ENCODE measurements at regions not wholly inside any gene's neighbourhood (a gene's known extent, or its start where the extent isn't known, plus 50 kb on each side); places are given as distances from the start of the nearest gene placed in this dataset.
A peak's percentile ranks its signal among the peaks of the same experiment; 100 is the strongest.

DNA sequence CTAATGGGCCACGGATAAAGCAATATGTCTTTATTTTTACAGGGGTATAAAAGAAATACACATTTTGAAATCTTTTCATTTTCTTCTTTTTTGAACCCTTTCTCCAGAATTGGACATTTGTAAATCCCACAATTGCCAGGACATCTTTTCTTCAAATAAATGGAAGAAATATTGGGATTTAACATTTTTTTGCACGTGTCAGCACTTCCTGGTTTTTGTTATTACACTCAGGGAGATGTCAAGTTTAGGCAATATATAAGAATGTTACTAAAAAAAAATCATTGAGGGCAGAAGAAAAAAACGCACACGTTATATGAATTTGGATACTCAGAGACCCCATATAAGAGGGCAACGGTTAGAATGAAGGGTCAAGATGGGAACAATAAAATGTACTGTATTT lies 78.3 kb upstream of the TMCO5A start:
- DNase-seq (ENCODE audit: low read depth, low spot score) = no peak

DNA sequence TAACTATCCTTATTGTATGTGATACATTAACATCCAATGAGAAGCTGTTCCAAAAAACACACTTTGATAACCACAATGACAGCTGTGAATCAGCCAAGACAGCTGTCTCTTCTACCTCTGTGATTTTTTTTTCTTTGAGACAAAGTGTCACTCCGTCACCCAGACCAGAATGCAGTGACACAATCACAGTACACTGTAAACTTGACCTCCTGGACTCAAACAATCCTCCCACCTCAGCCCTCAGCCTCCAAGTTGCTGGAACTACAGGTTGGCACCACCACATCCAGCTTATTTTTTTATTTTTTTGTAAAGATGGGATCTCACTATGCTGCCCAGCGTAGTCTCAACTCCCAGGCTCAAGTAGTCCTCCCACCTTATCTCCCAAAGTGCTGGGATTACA lies 73.5 kb upstream of the TMCO5A start:
- no peak for DNase-seq (ENCODE audit: low read depth, low spot score)

DNA sequence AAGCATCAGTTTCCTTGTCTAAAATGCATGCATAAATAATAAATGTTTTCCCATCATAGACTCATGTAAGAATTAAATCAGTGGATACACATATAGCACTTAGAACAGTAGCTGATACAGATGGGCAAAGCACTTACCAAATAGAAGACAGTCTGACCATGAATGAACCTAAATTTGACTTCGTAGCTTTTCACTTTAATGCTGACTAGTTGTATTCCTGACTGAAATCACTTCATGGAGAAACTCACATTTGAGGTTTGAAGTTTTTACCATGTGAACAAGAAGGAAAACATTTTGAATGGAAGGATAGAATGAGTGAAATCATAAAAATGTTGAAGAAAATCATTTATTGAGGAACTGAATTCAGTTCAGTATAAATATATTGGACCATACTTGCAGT lies 68.8 kb upstream of the TMCO5A start:
- no peak for DNase-seq (ENCODE audit: low read depth, low spot score)

DNA sequence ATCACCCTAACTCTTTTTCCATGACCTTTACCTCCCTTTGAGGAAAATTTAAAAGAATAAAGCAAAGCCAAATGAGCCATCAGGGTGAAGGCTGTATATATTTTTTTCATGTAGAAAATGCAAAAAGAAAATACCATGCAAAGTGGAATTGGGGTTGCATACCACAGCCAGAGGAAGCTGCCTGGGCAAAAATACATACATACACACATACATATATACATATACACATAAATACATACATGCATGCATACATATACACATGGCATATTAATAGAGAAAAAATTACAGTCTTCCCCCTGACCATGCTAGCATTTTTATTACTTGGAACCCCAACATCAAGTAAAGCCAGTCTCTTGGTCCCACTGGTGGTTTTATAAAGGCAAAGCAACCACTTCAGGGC lies 63.7 kb upstream of the TMCO5A start:
- no peak for DNase-seq (ENCODE audit: low read depth, low spot score)

DNA sequence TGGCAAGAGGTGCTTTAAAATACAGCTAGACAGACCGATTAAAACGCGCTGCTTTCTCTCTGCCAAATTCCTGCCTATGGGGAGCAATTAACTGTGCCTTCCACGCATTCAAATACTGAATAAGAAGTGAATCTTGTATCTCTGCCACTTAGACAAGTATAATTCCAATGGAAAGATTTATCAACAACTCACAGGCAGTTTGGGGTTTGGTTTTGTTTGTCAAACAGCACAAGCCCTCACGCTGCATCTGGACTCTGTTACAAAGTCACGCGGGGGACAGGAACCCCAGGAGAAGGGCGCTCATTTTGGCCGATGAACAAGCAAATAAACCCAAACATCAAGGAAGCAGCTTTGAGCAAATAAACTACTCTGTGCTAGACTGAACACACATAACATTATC lies 61.8 kb upstream of the TMCO5A start:
- DNase-seq (ENCODE audit: low read depth, low spot score) = no peak

DNA sequence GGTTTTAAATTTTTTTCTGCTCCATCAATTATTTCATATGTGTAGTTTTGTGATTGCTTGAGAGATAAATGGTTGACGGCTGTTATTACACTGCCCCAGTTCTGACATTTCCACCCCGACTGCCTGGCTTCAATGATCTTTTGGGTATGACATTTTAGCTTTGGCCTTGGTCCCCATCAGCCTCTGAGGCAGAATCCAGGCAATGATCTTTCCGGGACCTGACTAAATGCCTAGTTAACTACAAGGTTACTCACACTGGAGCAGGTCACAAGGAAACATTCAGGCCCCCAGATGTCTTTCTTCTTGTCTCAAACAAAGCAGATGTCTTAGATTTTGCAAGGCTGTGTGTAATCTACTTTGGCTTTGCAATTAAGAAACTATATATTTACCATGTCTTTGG lies 61.1 kb upstream of the TMCO5A start:
- DNase-seq (ENCODE audit: low read depth, low spot score) = no peak

DNA sequence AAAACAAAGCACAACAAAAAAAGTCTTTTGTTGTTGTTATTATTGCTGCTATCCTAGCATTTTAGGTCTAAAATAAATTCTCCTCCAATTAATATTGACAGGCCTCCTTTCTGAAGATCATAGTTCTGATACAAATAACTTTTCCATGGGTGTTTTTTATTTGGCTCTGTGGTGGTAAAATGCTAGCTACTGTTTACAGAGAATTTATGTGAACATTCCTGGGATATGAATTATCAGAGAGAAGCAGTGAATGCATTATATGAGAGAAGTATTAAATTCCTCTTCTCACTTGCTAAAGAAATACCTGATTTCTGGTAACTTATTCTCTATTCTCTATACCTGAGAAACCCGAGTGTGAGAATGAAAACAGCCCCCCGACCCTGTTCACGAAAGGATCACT lies 57.5 kb upstream of the TMCO5A start:
- DNase-seq (ENCODE audit: low read depth, low spot score) = no peak

DNA sequence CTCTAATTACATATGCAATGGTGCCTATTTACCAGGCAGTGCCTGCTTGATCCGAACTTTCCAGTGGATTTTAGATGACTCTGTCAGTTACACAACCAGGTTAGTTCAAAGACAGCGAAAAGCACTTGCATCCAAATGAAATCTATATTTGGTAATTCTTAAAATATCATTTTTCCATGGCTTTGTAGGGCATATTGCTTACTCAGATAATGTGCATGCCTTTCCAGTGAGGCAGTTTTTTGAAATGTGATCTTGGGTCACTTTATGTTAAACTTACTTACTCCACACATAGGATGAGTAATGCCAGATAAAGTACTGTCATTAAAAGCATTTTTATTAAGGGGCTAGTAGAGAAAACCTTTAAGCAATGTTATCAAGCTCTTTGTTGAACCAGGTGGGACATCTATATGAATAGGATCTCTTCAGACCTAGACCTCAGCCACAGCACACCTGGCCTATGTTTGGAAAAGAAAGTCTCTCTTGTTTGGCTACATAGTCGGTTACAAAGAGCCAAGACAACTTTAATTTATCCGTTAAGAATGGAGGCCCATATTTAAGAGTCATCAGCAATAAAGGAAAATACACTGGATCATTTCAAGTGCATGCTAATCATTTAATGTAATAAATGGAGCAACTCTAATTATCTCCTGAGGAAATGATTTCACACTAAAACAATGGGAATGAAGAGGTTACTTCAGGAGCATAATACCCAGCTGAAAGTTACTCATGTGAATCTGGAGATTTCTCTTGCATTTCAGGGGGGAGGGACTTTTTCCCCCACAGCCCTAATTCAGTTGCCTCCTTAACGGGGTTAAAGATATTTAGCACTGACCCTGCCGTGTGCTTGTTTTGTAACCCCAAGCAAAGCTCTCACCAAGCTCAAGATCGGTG lies 56.3 kb upstream of the TMCO5A start:
- DNase-seq (ENCODE audit: low read depth, low spot score) = no peak

DNA sequence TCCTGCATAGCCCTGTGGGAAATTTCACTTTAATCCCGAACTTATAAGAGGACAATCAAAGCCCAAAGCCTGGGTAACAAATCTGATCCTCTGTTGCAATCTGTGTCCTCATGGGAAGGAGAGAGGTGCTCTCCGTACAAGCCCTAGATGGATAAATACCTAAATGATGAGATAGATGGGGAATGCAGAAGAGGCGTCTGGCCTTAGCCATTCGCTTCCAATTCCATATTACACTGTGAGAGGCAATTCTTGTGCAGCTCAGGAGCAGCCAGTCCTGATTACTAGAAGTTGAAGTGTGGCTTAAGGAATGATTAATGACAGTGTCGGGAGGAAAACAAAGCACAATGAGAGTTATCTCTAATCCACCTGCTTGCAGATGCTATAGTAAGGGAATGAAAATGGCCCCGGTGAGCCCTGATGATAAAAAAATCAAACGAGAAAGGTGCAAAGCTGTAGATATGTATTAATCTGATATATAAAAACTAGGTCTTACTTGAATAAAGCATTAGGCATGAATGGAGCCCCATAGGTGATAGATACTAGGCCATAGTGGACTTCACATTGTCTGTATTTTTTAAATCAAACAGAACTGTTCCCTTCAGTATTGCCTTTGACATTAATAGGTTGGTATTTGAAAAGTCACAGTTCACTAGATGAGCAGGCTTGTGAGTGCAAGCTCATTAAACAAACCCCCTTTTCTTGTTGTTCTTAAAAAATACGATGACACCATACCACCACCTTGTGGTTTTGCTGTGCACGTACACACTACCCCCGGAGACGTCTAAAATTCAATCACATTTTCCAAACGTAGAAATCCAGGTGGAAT lies 54.2 kb upstream of the TMCO5A start:
- peak; percentile 17 for DNase-seq (ENCODE audit: low read depth, low spot score)

DNA sequence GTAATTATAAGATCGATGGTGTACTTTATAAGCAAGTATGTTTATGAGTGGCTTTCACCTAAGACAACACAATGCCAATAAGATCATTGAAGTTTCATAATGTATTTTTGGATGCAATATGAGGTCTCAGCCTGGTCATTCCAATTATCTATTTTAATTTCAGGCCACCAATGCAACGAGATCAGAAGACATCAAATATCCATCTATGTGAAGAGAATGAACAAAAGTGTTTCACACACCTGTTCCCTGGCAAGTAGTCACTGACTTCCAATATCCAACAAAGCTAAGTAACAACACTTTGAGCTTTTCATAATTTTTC lies 53.6 kb upstream of the TMCO5A start:
- no peak for DNase-seq (ENCODE audit: low read depth, low spot score)

DNA sequence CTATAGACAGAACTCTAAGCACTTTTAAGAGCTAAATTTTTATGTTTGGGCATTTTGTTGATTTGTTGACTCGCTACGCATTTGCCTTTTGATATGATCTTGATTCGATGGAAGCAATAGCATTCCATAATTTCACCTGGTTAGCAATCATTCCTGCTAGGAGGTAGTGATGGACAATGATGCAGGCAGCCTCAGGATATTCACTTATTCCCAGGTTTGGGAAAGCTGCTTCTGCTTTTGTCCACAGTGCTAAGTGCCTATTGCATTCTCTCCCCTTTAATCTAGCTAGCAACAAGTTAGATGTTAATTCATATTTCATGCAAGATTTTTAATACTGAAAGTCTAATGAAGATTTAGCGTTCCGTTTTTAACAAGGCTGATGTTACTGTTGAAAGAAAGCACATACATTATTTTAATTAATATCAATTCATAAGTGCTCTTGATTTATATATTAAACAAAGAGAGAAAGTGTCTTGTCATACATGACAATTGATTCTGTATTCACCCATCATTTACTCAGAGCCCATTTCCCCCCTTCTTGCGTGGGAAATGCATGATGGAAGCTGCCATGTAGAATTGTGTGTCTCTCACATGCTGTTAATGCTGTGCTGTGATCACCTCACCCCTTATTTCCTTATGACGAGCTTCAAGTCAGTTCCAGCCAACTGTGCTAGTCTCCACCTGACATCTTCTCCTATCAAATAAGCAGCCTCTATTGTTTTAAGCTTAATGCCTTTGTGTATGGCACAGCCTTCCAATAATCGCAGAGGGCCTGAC lies 53.0 kb upstream of the TMCO5A start:
- DNase-seq (ENCODE audit: low read depth, low spot score) = no peak

DNA sequence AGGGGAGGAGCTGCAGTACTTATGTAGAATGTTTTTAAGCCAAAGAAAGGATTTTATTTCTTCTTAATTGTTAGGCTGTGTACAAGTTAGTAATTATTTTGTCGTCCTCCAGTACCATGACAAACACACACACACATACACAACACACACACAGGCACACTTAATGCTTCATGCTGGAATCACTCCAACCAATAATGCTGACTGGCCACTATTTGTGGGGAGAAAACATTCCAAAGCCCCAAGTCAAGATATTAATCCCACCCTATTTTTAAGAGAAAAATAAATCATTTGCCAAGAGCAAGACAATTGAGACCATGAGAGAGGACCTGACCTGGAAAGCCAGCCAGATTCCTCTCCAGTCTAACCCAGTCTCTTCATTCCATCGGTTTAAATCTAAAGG lies 51.8 kb upstream of the TMCO5A start:
- no peak for DNase-seq (ENCODE audit: low read depth, low spot score)
